HG03354 (cell line): ENCODE measurements at regions not wholly inside any gene's neighbourhood (a gene's known extent, or its start where the extent isn't known, plus 50 kb on each side); places are given as distances from the start of the nearest gene placed in this dataset.

Experiments
- ATAC-seq: cut with Tn5 transposase; IDR thresholded peaks from one replicate; pipeline ENCODE4 v1.9.1; 2021; ENCODE audit warnings: mild to moderate bottlenecking; ENCODE audit not compliant: unreplicated experiment, poor library complexity, severe bottlenecking

DNA sequence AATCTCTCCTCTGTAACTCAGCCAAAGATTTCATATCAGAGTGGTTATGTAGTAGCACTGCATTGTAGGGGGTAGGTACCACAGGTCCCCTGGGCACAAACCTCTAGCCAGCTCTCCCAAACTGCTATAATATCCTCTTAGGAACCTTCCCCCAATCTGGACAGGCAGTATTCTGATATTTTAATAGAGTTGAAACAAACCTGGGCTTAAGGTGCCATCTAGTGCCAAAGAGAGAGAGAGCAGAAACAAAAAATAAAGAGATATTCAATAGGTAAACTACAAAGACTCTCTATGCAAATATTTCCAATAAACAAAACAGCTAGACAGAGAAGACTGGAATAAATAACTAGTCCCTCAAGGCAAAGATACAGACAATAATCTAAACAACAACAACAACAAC lies 1070.0 kb downstream of the CDH11 start:
- ATAC-seq = no peak

DNA sequence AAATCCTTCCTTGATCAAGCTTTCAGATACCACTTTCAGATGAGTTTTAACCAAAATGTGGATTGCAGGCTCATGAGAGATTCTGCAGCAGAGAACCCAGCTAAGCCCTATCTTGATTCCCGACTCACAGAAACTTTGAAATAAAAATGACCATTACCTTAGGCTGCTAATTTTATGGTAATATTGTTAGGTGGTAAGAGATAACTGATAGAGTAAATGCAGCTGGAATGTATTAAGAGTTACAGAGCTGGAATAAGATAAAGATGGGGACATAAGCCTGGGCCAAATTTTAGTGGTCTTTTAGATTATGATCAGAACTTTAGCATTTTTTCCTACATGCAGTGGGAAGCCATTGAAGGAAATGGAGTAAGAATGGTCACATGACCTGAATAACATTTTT lies 1074.0 kb downstream of the CDH11 start:
- no peak for ATAC-seq

DNA sequence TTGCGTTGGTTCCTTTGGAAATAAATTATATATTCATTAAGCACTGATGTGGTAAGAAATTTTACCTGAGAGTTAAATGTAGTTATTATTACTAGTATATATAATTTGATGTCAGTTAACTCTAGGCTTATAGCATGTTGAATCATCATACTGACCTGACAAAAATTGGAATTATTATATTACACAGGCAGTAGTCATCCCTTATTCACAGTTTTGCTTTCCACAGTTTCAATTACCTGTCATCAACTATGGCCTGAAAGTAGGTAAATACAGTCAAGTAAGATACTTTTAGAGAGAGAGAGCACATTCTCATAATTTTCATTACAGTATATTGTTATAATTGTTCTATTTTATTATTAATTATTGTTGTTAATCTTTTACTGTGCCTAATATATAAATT lies 1074.7 kb downstream of the CDH11 start:
- ATAC-seq = no peak

DNA sequence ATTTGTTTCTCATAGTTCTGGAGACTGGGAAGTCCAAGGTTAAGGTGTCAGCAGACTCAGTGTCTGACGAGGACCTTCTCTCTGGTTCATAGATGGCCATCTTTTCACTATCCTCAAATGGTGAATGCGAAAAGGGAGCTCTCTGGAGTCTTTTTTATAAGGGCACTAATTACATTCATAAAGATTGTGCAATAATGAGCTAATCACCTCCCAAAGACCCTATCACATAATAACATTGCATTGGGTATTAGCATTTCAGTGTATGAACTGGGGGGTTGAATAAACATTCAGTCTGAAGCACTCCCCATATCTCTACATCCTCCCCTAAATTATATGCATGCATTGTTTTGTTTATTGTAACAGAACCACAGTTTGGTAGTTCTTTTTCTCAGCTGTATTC lies 1086.5 kb downstream of the CDH11 start:
- ATAC-seq = no peak

DNA sequence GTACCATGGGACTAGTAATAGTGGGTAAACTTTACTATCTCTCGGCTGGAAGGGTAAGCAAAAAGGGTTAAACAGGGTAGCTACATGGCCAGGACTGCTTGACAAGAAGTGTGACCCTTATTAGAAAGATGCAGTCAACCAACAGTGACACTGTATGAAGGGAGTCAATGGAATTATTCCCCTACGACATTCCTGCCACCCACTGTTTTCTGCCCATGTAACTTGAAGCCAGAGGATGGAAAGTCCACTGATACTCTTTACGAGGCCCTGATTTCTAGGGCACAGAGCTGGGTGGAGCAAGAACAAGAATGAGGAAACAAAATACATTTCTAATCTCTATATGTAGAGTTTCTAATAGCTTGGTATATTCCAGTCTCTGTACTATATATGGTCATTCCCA lies 1102.5 kb downstream of the CDH11 start:
- ATAC-seq = no peak

DNA sequence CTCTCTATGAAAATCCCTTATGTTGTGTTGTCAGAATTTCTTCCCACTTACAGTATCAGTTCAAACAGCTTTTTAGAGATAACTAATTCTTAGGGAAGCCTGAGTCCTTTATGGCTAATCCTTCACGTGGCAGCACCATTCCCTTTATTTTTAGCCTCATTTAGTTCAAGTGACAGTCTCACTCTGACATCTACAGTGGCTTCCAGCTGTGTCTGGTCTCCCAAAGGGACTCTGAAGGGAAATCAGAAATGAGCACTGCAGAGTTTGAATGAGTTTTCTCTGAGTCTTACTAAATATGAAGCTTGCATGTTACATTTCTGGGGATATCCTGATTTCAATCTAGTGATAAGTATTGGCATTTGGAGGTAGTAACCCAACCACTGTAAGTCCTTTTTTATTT lies 1104.1 kb downstream of the CDH11 start:
- no peak for ATAC-seq

DNA sequence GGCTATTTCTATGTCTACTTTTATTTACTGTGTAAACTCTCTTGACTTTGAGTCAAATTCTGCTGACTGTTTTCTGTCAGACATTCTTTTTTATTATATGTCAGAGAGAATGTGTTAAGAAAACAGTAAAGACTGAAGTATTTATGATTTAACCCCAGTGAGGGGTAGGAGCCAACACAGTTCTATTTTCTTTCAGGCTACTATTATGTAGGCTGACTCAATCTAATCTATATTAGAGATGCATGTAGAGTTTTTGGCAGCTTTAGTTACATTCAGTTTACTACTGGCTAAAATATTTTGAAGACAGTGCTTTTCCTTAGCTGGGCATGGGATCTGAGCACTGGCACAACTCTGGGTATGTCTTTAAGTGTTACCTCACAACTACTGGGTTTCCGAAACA lies 1108.0 kb downstream of the CDH11 start:
- ATAC-seq = no peak

DNA sequence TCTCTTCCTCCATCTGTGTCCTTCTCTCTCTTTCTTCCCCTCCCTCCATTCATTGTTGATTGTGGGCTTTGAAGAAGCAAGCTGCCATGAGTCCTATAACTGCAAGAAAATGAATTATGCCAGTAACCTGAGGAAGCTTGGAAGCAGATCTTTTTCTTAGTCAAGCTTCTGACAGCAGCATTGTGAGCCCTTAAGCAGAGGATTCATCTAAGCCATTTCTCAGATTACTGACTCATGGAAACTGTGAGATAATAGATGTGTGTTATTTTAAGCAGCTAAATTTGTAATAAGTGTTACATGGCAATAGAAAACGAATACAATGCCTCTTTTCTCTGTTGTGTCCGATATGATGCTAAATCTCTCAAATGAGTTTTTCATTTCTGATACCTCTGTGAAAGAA lies 1109.7 kb downstream of the CDH11 start:
- no peak for ATAC-seq

DNA sequence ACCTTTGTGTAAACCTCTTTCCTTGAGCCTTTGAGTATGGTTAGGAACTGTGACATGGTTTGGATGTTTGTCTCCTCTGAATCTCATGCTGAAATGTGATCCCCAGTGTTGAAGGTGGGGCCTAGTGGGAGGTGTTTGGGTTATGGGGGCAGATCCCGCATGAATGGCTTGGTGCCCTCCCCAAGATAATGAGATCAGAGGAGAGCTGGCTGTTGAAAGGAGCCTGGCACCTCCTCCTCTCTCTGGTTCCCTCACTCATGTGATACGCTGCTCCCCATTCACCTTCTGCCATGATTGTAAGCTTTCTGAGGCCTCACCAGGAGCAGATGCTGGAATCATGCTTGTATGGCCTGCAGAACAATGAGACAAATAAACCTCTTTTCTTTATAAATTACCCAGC lies 1110.2 kb downstream of the CDH11 start:
- ATAC-seq = no peak

DNA sequence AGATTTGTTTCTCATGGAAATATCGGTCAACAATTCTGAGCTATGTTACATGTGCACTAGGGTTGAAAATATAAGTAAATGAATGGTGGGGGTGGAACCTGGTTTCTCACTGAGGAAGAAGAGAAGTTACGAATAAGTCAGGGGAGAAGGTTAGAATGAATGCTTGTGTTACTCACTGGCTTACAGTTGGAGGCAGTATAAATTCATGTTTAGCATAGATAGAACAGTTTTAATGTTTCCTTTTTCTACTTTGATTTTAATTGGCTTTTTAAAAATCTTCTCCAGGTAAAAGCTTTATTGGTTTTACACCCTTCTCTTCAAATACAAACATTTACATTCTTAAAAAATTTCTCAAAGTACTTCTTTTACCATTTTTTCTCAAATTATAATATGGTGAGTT lies 1113.7 kb downstream of the CDH11 start:
- ATAC-seq = no peak

DNA sequence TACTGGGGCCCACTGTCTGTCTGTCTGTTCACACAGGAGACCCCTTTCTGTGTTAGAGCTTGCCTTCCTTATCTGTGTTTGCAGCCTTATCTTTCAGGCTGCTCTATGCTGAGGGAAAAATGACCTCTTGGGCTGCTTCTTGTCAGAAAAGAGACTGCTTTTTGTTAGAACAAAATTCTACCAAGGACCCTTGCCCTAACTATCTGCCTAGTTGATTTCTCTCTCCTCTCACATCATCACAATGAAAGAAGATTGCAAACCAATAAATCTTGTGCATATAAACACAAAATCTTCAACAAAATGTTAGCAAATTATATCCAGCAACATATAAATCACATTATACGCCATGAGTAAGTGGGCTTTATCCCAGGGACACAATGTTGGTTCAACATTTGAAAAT lies 1117.7 kb downstream of the CDH11 start:
- ATAC-seq = no peak

DNA sequence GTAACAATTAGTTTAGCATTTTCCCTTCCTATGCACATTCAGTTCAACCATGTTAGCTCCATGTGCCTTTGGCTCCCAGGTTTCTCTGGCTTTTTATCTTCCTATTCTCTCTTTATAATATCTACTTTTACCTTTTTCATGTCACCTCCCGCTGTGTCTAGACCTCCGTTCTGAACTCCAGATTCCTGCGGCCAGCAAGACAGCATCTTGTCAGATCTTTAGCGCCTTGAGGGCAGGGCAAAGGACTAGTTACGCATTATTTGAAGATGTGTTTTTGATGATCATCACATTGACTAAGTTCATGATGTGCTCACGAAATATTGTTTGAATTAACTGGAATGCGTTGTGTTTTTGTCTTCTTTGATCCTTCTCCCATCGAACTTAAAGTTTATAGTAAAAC lies 1126.8 kb downstream of the CDH11 start:
- no peak for ATAC-seq

DNA sequence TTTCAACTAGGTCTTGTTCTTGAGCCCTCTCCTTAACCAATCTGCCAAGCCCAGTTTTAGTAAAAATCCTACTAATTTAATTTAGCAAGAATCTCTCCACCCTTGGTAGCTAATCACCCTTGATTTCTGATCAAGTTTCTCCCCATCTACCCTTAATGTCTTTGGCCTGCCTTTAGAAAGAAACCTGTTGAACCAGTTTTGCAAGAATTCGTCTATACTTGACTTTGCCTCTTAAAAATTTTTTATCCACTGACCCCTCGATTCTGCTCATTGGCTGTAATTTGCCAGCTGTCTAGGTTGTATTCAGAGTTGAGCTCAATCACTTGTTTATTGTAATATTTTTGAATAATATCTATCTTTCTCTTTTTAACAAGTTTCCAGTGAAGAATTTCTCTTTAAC lies 1138.5 kb downstream of the CDH11 start:
- ATAC-seq = no peak

DNA sequence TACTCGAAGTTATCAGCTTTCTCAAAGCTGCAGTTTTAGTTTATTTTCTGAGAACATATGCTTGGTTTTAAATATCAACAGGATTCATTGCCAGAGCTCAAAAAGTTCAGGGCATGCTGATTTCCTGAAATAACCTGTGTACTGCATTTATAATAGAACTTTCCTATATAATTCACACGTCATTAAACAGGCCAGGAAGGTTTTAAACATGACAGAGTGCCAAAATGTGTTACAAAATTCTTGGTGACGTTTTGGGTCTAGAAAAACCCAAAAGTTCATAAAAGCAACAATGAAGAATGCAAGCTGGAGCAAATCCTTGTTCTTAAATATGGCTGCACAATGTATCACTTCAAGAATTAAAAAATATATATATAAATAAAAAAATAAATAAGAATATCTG lies 1139.1 kb downstream of the CDH11 start:
- no peak for ATAC-seq

DNA sequence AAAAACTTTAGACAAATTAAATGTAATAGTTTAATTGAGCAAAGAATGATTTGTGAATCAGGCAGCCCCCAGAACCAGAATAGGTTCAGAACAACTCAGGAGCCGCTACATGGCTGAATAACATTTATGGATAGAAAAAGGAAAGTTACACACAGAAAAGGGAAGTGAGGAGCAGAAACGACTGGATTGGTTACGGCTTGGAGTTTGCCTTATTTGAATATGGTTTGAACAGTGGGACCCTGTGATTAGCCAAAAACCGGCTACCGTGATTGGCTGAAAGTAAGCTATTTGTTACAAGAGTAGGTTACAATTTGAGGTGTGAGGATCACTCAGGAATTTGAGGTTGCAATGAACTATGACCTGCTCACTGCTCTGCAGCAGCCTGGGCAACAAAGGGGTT lies 1139.8 kb downstream of the CDH11 start:
- no peak for ATAC-seq

DNA sequence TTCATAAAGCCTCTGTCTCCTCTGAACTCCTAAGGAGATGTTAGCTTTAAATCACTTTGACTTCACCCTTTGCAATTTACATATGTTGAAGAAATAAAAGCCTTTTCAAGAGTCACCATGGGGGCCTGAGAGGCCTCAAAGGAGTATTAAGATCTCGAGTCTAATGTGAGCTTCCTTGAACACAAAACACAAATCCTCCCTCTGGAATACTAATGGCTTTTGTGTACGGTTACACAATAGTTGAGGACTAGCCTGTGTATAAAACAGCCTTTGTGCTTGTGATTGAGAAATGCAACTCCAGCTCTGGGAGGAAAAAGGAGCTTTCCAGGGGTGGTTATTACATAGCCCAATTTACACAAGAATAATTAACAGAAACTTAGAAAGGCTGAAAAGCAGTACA lies 1140.2 kb downstream of the CDH11 start:
- no peak for ATAC-seq

DNA sequence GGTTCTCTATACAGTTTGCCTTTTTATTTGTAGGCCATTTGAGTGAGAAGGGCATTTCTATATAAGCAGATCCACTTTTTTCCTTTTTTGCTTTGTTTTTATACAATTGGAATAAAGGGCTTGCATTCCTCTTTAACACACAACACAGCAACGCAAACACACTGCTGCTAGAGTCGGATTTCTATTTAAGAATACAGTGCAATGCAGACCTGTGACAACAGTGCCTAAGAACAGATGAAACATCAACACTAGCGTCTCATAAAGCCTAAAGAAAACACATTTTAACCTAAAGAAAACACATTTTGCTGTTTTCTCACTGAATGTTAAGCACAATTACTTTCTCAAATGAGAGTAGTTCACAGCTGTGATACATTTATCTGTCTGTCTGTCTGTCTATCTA lies 1141.1 kb downstream of the CDH11 start:
- ATAC-seq = no peak

DNA sequence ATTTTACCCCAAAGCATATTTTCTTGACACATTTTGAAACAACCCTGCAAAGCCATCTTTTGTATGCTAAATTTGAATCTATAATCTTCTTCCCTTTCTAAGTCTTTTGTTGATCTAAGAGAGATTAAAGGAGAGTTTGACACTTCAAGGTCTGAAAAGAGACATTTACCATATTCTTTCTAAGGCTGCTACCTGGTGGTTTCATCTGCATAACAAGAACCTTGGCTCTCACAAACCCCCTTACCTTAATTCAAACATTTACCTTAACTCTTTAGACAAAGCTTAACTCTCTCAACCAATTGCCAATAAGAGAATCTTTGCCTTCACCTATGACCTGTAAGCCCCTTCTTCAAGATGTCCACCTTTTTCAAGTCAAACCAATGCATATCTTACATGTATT lies 1143.6 kb downstream of the CDH11 start:
- ATAC-seq = no peak

DNA sequence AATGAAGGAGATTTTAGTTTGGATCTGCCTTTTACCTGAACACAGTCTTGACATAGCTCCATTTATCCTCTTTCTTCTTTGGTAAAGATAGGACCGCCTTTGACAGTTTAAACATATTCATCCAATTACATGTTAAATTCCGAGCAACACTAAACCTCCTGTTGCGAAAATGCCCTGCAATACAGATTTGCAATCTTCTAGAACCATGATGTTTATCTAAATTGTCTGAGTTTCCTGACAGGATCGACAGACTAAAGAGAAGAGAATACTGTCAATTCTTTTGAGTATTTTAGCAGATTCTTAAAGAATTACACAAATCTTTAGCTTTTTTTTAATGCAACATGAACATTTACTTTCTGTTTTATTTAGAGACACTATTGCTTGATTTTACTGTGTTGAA lies 1145.5 kb downstream of the CDH11 start:
- ATAC-seq = no peak

DNA sequence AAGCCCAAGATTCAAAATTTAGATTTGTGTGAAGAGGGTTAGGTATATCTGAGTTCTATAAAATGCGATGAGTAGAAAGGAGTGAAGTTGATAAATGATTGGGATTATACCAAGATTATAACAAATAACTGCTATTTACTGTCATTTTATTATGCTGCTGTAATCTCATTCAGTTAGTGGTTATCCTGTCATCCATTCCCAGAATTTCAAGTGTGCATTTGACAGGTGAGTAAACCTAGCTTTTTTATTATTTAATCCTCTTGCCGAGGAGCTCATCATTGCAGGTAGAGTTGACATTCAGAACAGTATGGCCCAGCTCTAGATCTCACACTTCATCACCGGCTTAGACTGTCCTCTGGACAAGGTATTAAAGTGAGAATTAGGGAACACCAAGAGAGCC lies 1146.2 kb downstream of the CDH11 start:
- no peak for ATAC-seq

DNA sequence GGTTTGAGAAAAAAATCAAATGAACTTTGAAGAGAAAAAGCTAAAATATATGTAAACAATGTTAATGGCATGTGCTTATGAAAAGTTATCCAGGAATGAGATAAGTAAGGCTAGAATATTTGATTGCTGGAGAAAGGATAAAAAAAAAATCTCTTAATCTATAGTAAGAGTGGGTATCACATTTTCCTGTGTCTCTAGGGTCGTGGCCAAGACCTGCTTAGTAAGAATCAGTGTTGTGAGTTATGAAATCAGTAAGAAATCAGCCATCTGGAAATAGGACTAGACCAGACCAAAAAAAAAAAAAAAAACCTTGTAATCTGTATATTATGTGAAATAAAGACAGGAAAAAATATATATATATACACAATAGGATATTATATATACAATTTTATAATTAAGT lies 1153.9 kb downstream of the CDH11 start:
- ATAC-seq = no peak

DNA sequence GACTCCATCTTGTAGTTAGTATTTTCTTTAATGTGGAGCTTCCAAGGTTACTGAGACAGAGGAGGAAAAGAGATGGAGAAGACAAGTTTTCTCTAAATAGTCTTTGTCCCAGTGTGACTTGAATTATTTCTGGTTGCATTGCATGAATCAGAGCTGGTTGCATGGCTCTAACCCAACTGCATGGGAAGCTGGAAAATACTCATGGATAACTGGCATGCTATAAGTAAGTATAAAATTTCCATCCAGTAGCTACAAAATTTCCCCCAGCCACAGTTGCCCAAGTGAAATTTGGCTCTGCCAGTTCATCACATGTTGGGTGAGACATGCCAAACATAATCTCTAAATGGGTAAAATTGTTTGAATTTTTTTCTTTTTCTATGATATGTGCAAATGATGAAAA lies 1161.5 kb downstream of the CDH11 start:
- ATAC-seq = no peak

DNA sequence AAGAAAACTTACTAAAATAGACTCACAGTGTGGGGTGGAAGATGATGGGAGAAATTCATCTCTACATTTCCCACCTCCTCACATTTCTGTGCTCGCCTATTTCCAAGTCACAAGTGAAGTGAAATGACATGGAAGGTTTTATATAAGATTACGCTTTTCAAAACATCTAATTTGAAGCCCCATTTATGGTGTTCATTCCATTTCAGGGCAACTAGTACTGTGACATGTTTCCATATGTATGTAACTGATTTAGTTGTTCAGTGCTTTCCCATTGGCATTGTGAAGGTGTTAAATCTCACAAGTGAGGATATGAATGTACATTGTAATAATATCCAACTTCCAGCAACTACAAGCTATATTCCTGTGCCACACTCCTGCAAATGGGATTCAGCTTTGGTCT lies 1174.8 kb downstream of the CDH11 start:
- ATAC-seq = no peak
